Endothelial cell of umbilical vein (primary cell): ENCODE measurements at regions not wholly inside any gene's neighbourhood (a gene's known extent, or its start where the extent isn't known, plus 50 kb on each side); places are given as distances from the start of the nearest gene placed in this dataset.

Source experiments
- EZH2 ChIP-seq: IDR thresholded peaks from 2 replicates; pipeline ENCODE4 v1.6.1; 2012; ENCODE audit warnings: borderline replicate concordance, low read depth, mild to moderate bottlenecking, moderate library complexity, low read length, inconsistent platforms; ENCODE audit not compliant: severe bottlenecking
- FOS ChIP-seq: IDR thresholded peaks from 2 replicates; pipeline ENCODE4 v1.6.1; 2011; ENCODE audit warnings: mild to moderate bottlenecking, low read length, moderate library complexity, borderline replicate concordance; ENCODE audit not compliant: insufficient read depth
- JUN ChIP-seq: IDR thresholded peaks from 2 replicates; pipeline ENCODE4 v1.6.1; 2011; ENCODE audit warnings: borderline replicate concordance, low read depth; ENCODE audit not compliant: insufficient read length, insufficient read depth
- MYC ChIP-seq: IDR thresholded peaks from one replicate; pipeline ENCODE4 v1.6.1; 2011; ENCODE audit warnings: mild to moderate bottlenecking, low read depth, low read length
- POLR2A ChIP-seq: IDR thresholded peaks from 2 replicates; pipeline ENCODE4 v1.6.1; 2012; ENCODE audit warnings: low read depth, mild to moderate bottlenecking, control low read depth, low read length
- POLR2AphosphoS5 ChIP-seq: IDR thresholded peaks from 2 replicates; pipeline ENCODE4 v1.6.1; 2012; ENCODE audit warnings: low read depth, mild to moderate bottlenecking, control low read depth, low read length, moderate library complexity; ENCODE audit not compliant: insufficient read depth
- TF ChIP-seq, protein P1 (sequence below), 2 donors: IDR thresholded peaks; 1 replicate in 1 of 2; 2 replicates in 1 of 2; pipeline ENCODE4 v1.5.1; 2011; ENCODE audit warnings: low read length in 2 of 2, mild to moderate bottlenecking in 2 of 2, moderate library complexity in 2 of 2, control low read depth in 1 of 2, inconsistent platforms in 1 of 2, low read depth in 1 of 2; ENCODE audit not compliant: insufficient read depth in 1 of 2; ENCODE audit errors: extremely low read depth in 1 of 2
- TF ChIP-seq, protein P2 (sequence below): IDR thresholded peaks from 2 replicates; pipeline ENCODE4 v1.6.1; 2011; ENCODE audit not compliant: insufficient read depth, insufficient read length

DNA sequence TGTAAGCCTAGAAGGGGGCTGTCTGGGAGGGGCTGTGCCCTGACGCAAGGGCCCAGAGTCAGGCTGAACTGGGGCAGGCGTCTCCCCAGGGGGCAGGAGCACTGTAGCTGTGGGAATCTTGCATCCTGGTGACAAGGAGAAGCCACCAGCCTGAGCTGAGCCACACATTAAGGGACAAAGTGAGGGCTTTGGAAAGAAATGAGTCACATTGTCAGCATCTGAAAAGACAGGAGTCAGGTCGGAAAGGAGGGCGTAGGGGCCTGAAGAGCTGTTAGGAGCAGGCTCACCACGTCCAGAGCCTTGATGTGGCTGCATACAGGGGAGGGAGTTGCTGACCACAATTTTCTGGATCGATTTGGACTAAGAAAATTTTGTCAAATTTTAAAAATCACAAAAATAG lies 298.6 kb downstream of the CYP26B1 start:
- TF ChIP-seq EZH2 (no peak), JUN (no peak), POLR2A (no peak), MYC (no peak), POLR2AphosphoS5 (no peak), FOS (no peak)
- TF ChIP-seq, protein P1, sequence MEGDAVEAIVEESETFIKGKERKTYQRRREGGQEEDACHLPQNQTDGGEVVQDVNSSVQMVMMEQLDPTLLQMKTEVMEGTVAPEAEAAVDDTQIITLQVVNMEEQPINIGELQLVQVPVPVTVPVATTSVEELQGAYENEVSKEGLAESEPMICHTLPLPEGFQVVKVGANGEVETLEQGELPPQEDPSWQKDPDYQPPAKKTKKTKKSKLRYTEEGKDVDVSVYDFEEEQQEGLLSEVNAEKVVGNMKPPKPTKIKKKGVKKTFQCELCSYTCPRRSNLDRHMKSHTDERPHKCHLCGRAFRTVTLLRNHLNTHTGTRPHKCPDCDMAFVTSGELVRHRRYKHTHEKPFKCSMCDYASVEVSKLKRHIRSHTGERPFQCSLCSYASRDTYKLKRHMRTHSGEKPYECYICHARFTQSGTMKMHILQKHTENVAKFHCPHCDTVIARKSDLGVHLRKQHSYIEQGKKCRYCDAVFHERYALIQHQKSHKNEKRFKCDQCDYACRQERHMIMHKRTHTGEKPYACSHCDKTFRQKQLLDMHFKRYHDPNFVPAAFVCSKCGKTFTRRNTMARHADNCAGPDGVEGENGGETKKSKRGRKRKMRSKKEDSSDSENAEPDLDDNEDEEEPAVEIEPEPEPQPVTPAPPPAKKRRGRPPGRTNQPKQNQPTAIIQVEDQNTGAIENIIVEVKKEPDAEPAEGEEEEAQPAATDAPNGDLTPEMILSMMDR (IDR thresholded peaks at IDR 0.05; ENCODE audit: extremely low read depth in 1 of 2, insufficient read depth in 1 of 2, low read depth in 1 of 2, low read length in 2 of 2), result no peak
- TF ChIP-seq, protein P2, sequence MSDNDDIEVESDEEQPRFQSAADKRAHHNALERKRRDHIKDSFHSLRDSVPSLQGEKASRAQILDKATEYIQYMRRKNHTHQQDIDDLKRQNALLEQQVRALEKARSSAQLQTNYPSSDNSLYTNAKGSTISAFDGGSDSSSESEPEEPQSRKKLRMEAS, result no peak
